Stimulated activated CD4-positive, alpha-beta T cell treated with anti-CD3 and anti-CD28 coated beads, Interleukin-1b, Interleukin-23, amount 100 ng/mL, for 24 hours (primary cell): ENCODE measurements at regions not wholly inside any gene's neighbourhood (a gene's known extent, or its start where the extent isn't known, plus 50 kb on each side); places are given as distances from the start of the nearest gene placed in this dataset.

Experiments
- DNase-seq, 4 experiments: peaks; one replicate each; pipeline ENCODE4 v3.0.0-alpha.2; 2020; ENCODE audit warnings: low read depth in 4 of 4, low spot score in 1 of 4

GRCh38 chr11:19294444-19294843, 53.7 kb upstream of the E2F8 start:
- DNase-seq, result no peak

GRCh38 chr11:19291064-19291463, 50.3 kb upstream of the E2F8 start:
- DNase-seq, result no peak
